Loucy (cell line): ENCODE measurements at regions not wholly inside any gene's neighbourhood (a gene's known extent, or its start where the extent isn't known, plus 50 kb on each side); places are given as distances from the start of the nearest gene placed in this dataset.

Source experiments
- H2AFZ ChIP-seq: fragments of 200-600 bp; sonication (generic); 2 replicates; pipeline ENCODE4 v1.6.0; 2016; ENCODE audit warnings: antibody characterized with exemption, mild to moderate bottlenecking, low read length, moderate library complexity
- H3F3A ChIP-seq: fragments of 200-600 bp; 2 replicates; pipeline ENCODE4 v1.6.0; 2016; ENCODE audit warnings: antibody characterized with exemption, low read depth, mild to moderate bottlenecking
- H3K27me3 ChIP-seq: fragments of 200-600 bp; sonication (generic); 2 replicates; pipeline ENCODE4 v1.6.1; 2014; ENCODE audit warnings: low read length, mild to moderate bottlenecking; ENCODE audit not compliant: insufficient read depth, poor library complexity, severe bottlenecking
- H3K36me3 ChIP-seq: fragments of 200-600 bp; sonication (generic); 2 replicates; pipeline ENCODE4 v1.6.1; 2016; ENCODE audit warnings: low read length; ENCODE audit not compliant: insufficient read depth
- H3K4me1 ChIP-seq: fragments of 200-600 bp; sonication (generic); 2 replicates; pipeline ENCODE4 v1.5.1; 2014; ENCODE audit warnings: low read length, mild to moderate bottlenecking; ENCODE audit not compliant: insufficient read depth, poor library complexity, severe bottlenecking
- H3K4me2 ChIP-seq: fragments of 200-600 bp; sonication (generic); 2 replicates; pipeline ENCODE4 v1.6.0; 2014; ENCODE audit warnings: antibody characterized with exemption, low read length, low read depth, mild to moderate bottlenecking; ENCODE audit not compliant: poor library complexity, severe bottlenecking
- H3K4me3 ChIP-seq: fragments of 200-600 bp; sonication (generic); 2 replicates; pipeline ENCODE4 v1.5.1; 2014; ENCODE audit warnings: low read length, mild to moderate bottlenecking, mixed read lengths; ENCODE audit not compliant: poor library complexity, severe bottlenecking
- H3K79me2 ChIP-seq: fragments of 200-600 bp; sonication (generic); 2 replicates; pipeline ENCODE4 v1.6.1; 2014; ENCODE audit warnings: low read length; ENCODE audit not compliant: insufficient read depth
- H3K9ac ChIP-seq: fragments of 200-600 bp; sonication (generic); 2 replicates; pipeline ENCODE4 v1.6.0; 2014; ENCODE audit warnings: mild to moderate bottlenecking, low read depth, low read length, moderate library complexity; ENCODE audit not compliant: poor library complexity, severe bottlenecking
- H3K9me2 ChIP-seq: fragments of 200-600 bp; sonication (generic); replicated peaks from 2 replicates; pipeline ENCODE4 v1.6.1; 2016; ENCODE audit warnings: low read depth, low read length, mixed read lengths
- H3K9me3 ChIP-seq: fragments of 200-600 bp; sonication (generic); 2 replicates; pipeline ENCODE4 v1.6.1; 2014; ENCODE audit warnings: mild to moderate bottlenecking, antibody characterized with exemption, low read length, low read depth; ENCODE audit not compliant: insufficient read depth
- H4K20me1 ChIP-seq: fragments of 200-600 bp; sonication (generic); 2 replicates; pipeline ENCODE4 v1.6.0; 2014; ENCODE audit warnings: antibody characterized with exemption, low read length, mild to moderate bottlenecking; ENCODE audit not compliant: insufficient read depth, poor library complexity, severe bottlenecking
- CTCF ChIP-seq: fragments of 200-600 bp; sonication (generic); conservative IDR thresholded peaks from 2 replicates; pipeline ENCODE4 v1.5.1; 2014; ENCODE audit warnings: mild to moderate bottlenecking, antibody characterized with exemption, low read length
- EZH2phosphoT487 ChIP-seq: fragments of 200-600 bp; IDR thresholded peaks from 2 replicates; pipeline ENCODE4 v1.6.1; 2018; ENCODE audit warnings: antibody characterized with exemption, mild to moderate bottlenecking, moderate library complexity, borderline replicate concordance

DNA sequence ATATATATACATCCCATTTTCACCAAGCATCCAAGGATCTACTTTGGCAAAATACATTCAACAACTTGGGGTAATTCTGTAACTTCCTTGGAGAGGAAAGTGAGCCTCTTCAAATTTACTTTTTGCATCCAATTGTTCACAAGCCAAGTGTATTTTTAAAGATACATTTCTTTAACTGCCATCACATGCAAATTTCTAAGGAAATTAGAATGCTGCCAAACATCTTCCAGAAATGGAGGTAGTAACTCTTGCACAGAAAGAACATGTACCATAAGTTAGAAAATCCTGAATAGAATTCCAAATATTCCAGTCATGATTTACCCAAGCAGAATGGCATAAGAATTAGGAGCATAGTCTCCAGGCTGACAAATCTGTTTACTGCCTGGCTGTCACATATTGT lies 220.5 kb upstream of the NWD2 start:
- Histone ChIP-seq H4K20me1 (no peaks in the 10 kb centered on the region), H2AFZ (no peak overlapping the region), H3K9me3 (no peaks in the 10 kb centered on the region), H3K4me3 (no peak overlapping the region), H3K4me1 (no peaks in the 10 kb centered on the region), H3K27me3 (no peaks in the 10 kb centered on the region), H3K36me3 (no peaks in the 10 kb centered on the region), H3K9ac (no peak overlapping the region), H3K79me2 (no peaks in the 10 kb centered on the region), H3K9me2 (no peaks in the 10 kb centered on the region), H3K4me2 (no peak overlapping the region), H3F3A (no peaks in the 10 kb centered on the region)
- TF ChIP-seq CTCF (no peak), EZH2phosphoT487 (no peak)

DNA sequence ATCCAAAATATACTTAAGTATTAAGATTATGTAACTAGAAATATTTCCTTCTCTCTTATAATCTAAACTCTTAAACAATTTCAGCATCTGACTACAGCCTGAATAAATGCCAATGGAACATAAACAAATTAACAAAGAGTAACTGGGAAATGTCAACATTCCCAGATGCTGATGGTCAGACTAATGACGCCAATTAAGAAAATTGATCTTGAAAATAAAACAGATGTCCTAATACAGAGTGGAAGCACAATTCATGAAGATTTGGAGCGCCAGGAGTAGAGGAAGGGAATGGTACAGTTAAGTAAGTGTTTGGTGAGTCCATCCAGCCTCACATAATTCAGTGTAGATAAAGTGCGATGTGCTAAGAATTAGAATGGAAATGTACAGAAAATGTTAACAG lies 203.7 kb upstream of the NWD2 start:
- Histone ChIP-seq H3K9me2 (no peaks in the 10 kb centered on the region), H3K4me2 (no peak overlapping the region), H3K36me3 (no peaks in the 10 kb centered on the region), H3K4me1 (no peaks in the 10 kb centered on the region), H4K20me1 (no peaks in the 10 kb centered on the region), H3K9me3 (no peaks in the 10 kb centered on the region), H3K4me3 (no peak overlapping the region), H3F3A (no peaks in the 10 kb centered on the region), H2AFZ (no peak overlapping the region), H3K79me2 (no peaks in the 10 kb centered on the region), H3K27me3 (no peaks in the 10 kb centered on the region), H3K9ac (no peak overlapping the region)
- TF ChIP-seq EZH2phosphoT487, result no peak

GRCh38 chr4:37043342-37043741 lies 201.2 kb upstream of the NWD2 start:
- no peaks in the 10 kb centered on the region for H3K27me3 ChIP-seq
- H3K4me1 ChIP-seq, result no peaks in the 10 kb centered on the region
- no peaks in the 10 kb centered on the region for H3F3A ChIP-seq
- H3K4me3 ChIP-seq, result no peak overlapping the region
- H3K79me2 ChIP-seq, result no peaks in the 10 kb centered on the region
- TF ChIP-seq EZH2phosphoT487 (no peak), CTCF (no peak)
- no peaks in the 10 kb centered on the region for H4K20me1 ChIP-seq
- H3K9me2 ChIP-seq, result no peaks in the 10 kb centered on the region
- H3K9ac ChIP-seq, result no peak overlapping the region
- no peak overlapping the region for H3K4me2 ChIP-seq
- no peaks in the 10 kb centered on the region for H3K9me3 ChIP-seq
- H3K36me3 ChIP-seq, result no peaks in the 10 kb centered on the region
- H2AFZ ChIP-seq, result no peak overlapping the region

DNA sequence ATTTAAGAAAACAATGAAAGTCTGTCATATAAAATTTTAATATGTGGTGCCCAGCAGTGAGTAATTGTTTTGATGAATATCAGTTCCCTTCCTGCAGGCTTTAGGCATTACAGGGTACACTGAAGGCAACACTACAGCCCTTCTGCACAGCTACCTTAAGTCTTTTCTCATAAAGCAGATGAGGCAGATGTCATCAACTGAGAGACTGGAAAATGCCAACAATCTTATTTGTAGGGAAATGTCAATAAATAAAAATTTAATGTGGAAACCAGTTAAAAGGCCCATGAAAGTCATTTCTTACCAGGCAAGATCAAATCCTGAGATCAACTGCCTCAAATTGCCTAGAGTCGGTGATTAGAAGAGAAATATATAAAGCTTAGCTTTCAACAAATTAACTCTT lies 193.4 kb upstream of the NWD2 start:
- no peaks in the 10 kb centered on the region for H3K9me3 ChIP-seq
- H3K9me2 ChIP-seq, result no peaks in the 10 kb centered on the region
- no peak overlapping the region for H3K4me2 ChIP-seq
- H4K20me1 ChIP-seq, result no peaks in the 10 kb centered on the region
- H3K9ac ChIP-seq, result no peak overlapping the region
- no peak overlapping the region for H2AFZ ChIP-seq
- H3K27me3 ChIP-seq, result no peaks in the 10 kb centered on the region
- no peak overlapping the region for H3K4me3 ChIP-seq
- no peak for TF ChIP-seq CTCF
- TF ChIP-seq EZH2phosphoT487, result no peak
- H3F3A ChIP-seq, result no peaks in the 10 kb centered on the region
- no peaks in the 10 kb centered on the region for H3K79me2 ChIP-seq
- no peaks in the 10 kb centered on the region for H3K4me1 ChIP-seq
- H3K36me3 ChIP-seq, result no peaks in the 10 kb centered on the region
